ENCODE measurements at regions not wholly inside any gene's neighbourhood (a gene's known extent, or its start where the extent isn't known, plus 50 kb on each side); places are given as distances from the start of the nearest gene placed in this dataset.

- TF ChIP-seq CTCF (IDR thresholded peaks at IDR 0.05) (no peak), POLR2A (IDR thresholded peaks at IDR 0.05) (no peak), POLR2AphosphoS5 (IDR thresholded peaks at IDR 0.05) (no peak)
These were observed 262.5 kb downstream of the NPHP4 start for GRCh38 chr1:5729636-5730145.

Measured in breast epithelium (tissue), 3 donors.